GM18502 (cell line): ENCODE measurements at regions not wholly inside any gene's neighbourhood (a gene's known extent, or its start where the extent isn't known, plus 50 kb on each side); places are given as distances from the start of the nearest gene placed in this dataset.
A peak's percentile ranks its signal among the peaks of the same experiment; 100 is the strongest.
"Not testable (repeated sequence)": the region's sequence is repeated elsewhere in the genome, so short reads cannot be mapped to it uniquely, and the experiment has no call there.

ENCODE experiments used
- ATAC-seq: cut with Tn5 transposase; IDR thresholded peaks from one replicate; pipeline ENCODE4 v1.9.1; 2021; ENCODE audit warnings: mild to moderate bottlenecking; ENCODE audit not compliant: unreplicated experiment, poor library complexity

- no peak for ATAC-seq
These were observed 128.9 kb upstream of the TMEM164 start for GRCh38 chrX:109873983-109874382.

GRCh38 chrX:109874548-109874947 is 128.4 kb upstream of the TMEM164 start:
- ATAC-seq, result no peak

GRCh38 chrX:109875831-109876230 is 127.1 kb upstream of the TMEM164 start:
- no peak for ATAC-seq

- ATAC-seq, result no peak
These were observed 124.7 kb upstream of the TMEM164 start for GRCh38 chrX:109878236-109878635.

GRCh38 chrX:109879991-109880390 is 122.9 kb upstream of the TMEM164 start:
- no peak for ATAC-seq

- peak; percentile 94 for ATAC-seq
These were observed 122.3 kb upstream of the TMEM164 start for GRCh38 chrX:109880629-109881028.

- ATAC-seq, result no peak
These were observed 116.7 kb upstream of the TMEM164 start for GRCh38 chrX:109886122-109886761.

GRCh38 chrX:109889289-109890006 is 113.5 kb upstream of the TMEM164 start:
- peak; percentile 70 for ATAC-seq

GRCh38 chrX:109890300-109890699 is 112.6 kb upstream of the TMEM164 start:
- no peak for ATAC-seq

- peak; percentile 63 for ATAC-seq
These were observed 111.9 kb upstream of the TMEM164 start for GRCh38 chrX:109890910-109891502.

GRCh38 chrX:109896024-109896423 is 106.9 kb upstream of the TMEM164 start:
- ATAC-seq, result not testable (repeated sequence)

GRCh38 chrX:109902665-109903064 is 100.2 kb upstream of the TMEM164 start:
- ATAC-seq, result no peak

GRCh38 chrX:109911046-109911445 is 91.9 kb upstream of the TMEM164 start:
- no peak for ATAC-seq

- ATAC-seq, result not testable (repeated sequence)
These were observed 89.9 kb upstream of the TMEM164 start for GRCh38 chrX:109912993-109913392.

- no peak for ATAC-seq
These were observed 88.6 kb upstream of the TMEM164 start for GRCh38 chrX:109914114-109914849.

GRCh38 chrX:109918753-109919152 is 84.2 kb upstream of the TMEM164 start:
- no peak for ATAC-seq

- no peak for ATAC-seq
These were observed 82.6 kb upstream of the TMEM164 start for GRCh38 chrX:109920325-109920724.

GRCh38 chrX:109920868-109921267 is 82.0 kb upstream of the TMEM164 start:
- no peak for ATAC-seq

- ATAC-seq, result no peak
These were observed 80.7 kb upstream of the TMEM164 start for GRCh38 chrX:109922190-109922589.

GRCh38 chrX:109925003-109925402 is 77.9 kb upstream of the TMEM164 start:
- peak; percentile 62 for ATAC-seq

- ATAC-seq, result no peak
These were observed 77.3 kb upstream of the TMEM164 start for GRCh38 chrX:109925656-109926055.
